GM12878 (cell line): ENCODE measurements at regions not wholly inside any gene's neighbourhood (a gene's known extent, or its start where the extent isn't known, plus 50 kb on each side); places are given as distances from the start of the nearest gene placed in this dataset.

Experiments used
- ATAC-seq: fragments of 200-7000 bp; cut with Tn5 transposase; 3 replicates; pipeline ENCODE4 v1.9.1; 2020; ENCODE audit warnings: mild to moderate bottlenecking, moderate library complexity
- BruUV-seq: library from RNA; stranded (reverse); fragments of 400-500 nt; replicated peaks from 2 replicates; lab custom pipeline; 2021; lab: Mats Ljungman, UMichigan
- CTCF ChIA-PET: fragments of 300-600 bp; sonication (Branson Sonifier 250); formaldehyde crosslinking; extraction: SDS; loops from one replicate; lab custom pipeline; 2021; ENCODE audit warnings: inconsistent platforms; lab: Yijun Ruan, JAX
- POLR2A ChIA-PET: fragments of 350-600 bp; formaldehyde crosslinking; extraction: SDS; loops from one replicate; lab custom pipeline; 2021; ENCODE audit warnings: inconsistent platforms; lab: Charles Lee
- RAD21 ChIA-PET: fragments of 300-600 bp; sonication (Branson Sonifier 250); formaldehyde crosslinking; loops from one replicate; lab custom pipeline; 2023; ENCODE audit warnings: antibody characterized with exemption; ENCODE audit not compliant: unreplicated experiment; lab: Charles Lee
- SMC1A ChIA-PET: fragments of 300-600 bp; sonication (Branson Sonifier 250); formaldehyde crosslinking; loops from one replicate; lab custom pipeline; 2023; ENCODE audit not compliant: unreplicated experiment, uncharacterized antibody; lab: Charles Lee
- DNase-seq: peaks from one replicate; pipeline ENCODE4 v3.0.0-alpha.2; 2011; ENCODE audit warnings: low read depth, low spot score
- FAIRE-seq: peaks from 3 replicates; lab custom pipeline; 2011; peaks lifted over from hg19 to GRCh38; lab: Jason Lieb, UNC
- H2AFZ ChIP-seq: 2 replicates; pipeline ENCODE4 v1.6.0; 2011; ENCODE audit warnings: low read depth, low read length, control low read depth; ENCODE audit not compliant: control insufficient read depth
- H3K27ac ChIP-seq: 2 replicates; pipeline ENCODE4 v1.5.1; 2011; ENCODE audit warnings: control low read depth; ENCODE audit not compliant: control insufficient read depth, insufficient read depth
- H3K27me3 ChIP-seq, 2 experiments: replicated peaks in 1 of 2; 2 replicates each; pipeline versions ENCODE4 v1.6.0 to v1.6.1; 2011; ENCODE audit warnings: low read length in 1 of 2; ENCODE audit not compliant: control insufficient read depth in 2 of 2, insufficient read depth in 2 of 2
- H3K36me3 ChIP-seq, 2 experiments: 2 replicates each; pipeline ENCODE4 v1.5.1; 2011; ENCODE audit warnings: low read length in 1 of 2; ENCODE audit not compliant: control insufficient read depth in 2 of 2, insufficient read depth in 2 of 2
- H3K4me1 ChIP-seq: 2 replicates; pipeline ENCODE4 v1.6.1; 2011; ENCODE audit warnings: mild to moderate bottlenecking, low read length, moderate library complexity, mixed read lengths; ENCODE audit not compliant: control insufficient read depth, insufficient read depth
- H3K4me2 ChIP-seq: 2 replicates; pipeline ENCODE4 v1.6.0; 2011; ENCODE audit warnings: control low read depth; ENCODE audit not compliant: control insufficient read depth, insufficient read depth
- H3K4me3 ChIP-seq: fragments of 200-600 bp; sonication (generic); 2 replicates; pipeline ENCODE4 v1.5.1; 2016
- H3K79me2 ChIP-seq: 2 replicates; pipeline ENCODE4 v1.6.0; 2011; ENCODE audit warnings: low read length; ENCODE audit not compliant: control insufficient read depth, insufficient read depth
- H3K9ac ChIP-seq: 2 replicates; pipeline ENCODE4 v1.8.0; 2011; ENCODE audit warnings: low read length, control low read depth, mixed read lengths; ENCODE audit not compliant: control insufficient read depth, insufficient read depth
- H3K9me3 ChIP-seq: replicated peaks from 3 replicates; pipeline ENCODE4 v1.5.1; 2011; ENCODE audit warnings: mild to moderate bottlenecking, low read length; ENCODE audit not compliant: control insufficient read depth, insufficient read depth
- H4K20me1 ChIP-seq: 2 replicates; pipeline ENCODE4 v1.6.0; 2011; ENCODE audit not compliant: control insufficient read depth, insufficient read depth
- HCFC1 ChIP-seq: fragments of 150-350 bp; IDR thresholded peaks from 2 replicates; pipeline ENCODE4 v1.6.1; 2014; ENCODE audit warnings: low read length
- RB1 ChIP-seq: fragments of 450-650 bp; formaldehyde crosslinking; IDR thresholded peaks from 2 replicates; pipeline ENCODE4 v1.6.1; 2017; ENCODE audit warnings: mild to moderate bottlenecking, borderline replicate concordance
- STAT1 ChIP-seq: fragments of 450-650 bp; conservative IDR thresholded peaks from 2 replicates; pipeline ENCODE4 v1.6.1; 2014; ENCODE audit warnings: antibody characterized with exemption, mild to moderate bottlenecking
- ZNF24 ChIP-seq: fragments of 450-650 bp; IDR thresholded peaks from 2 replicates; pipeline ENCODE4 v1.6.1; 2017; ENCODE audit warnings: antibody characterized with exemption, mild to moderate bottlenecking
- WGBS: methylation state at CpG from one replicate; pipeline ENCODE4 v1.1.6; 2016; ENCODE audit warnings: low lambda C conversion rate; ENCODE audit not compliant: insufficient replicate concordance, insufficient coverage; ENCODE audit errors: missing lambda C conversion rate; 5-methylcytosine and 5-hydroxymethylcytosine counted together
- in situ Hi-C: fragments of 300-500 bp; cut with MboI; formaldehyde crosslinking; loops from 9 replicates; pipeline ENCODE4 v1.14.3; 2018; ENCODE audit warnings: mixed read lengths
- intact Hi-C: fragments of 100-400 bp; cut with micrococcal nuclease; formaldehyde crosslinking; loops from one replicate; pipeline ENCODE4 v1.14.2; 2022; ENCODE audit not compliant: unreplicated experiment
- TF ChIP-seq, protein P1 (sequence below): IDR thresholded peaks from 2 replicates; pipeline ENCODE4 v1.6.1; 2011; ENCODE audit warnings: borderline replicate concordance, low read depth, mild to moderate bottlenecking, moderate library complexity, mixed read lengths, low read length; ENCODE audit not compliant: insufficient read depth; ENCODE audit errors: extremely low read length
- TF ChIP-seq, protein P2 (sequence below): IDR thresholded peaks from 2 replicates; pipeline ENCODE4 v1.6.1; 2012; ENCODE audit warnings: low read depth, low read length, improper control_type of control experiment

DNA sequence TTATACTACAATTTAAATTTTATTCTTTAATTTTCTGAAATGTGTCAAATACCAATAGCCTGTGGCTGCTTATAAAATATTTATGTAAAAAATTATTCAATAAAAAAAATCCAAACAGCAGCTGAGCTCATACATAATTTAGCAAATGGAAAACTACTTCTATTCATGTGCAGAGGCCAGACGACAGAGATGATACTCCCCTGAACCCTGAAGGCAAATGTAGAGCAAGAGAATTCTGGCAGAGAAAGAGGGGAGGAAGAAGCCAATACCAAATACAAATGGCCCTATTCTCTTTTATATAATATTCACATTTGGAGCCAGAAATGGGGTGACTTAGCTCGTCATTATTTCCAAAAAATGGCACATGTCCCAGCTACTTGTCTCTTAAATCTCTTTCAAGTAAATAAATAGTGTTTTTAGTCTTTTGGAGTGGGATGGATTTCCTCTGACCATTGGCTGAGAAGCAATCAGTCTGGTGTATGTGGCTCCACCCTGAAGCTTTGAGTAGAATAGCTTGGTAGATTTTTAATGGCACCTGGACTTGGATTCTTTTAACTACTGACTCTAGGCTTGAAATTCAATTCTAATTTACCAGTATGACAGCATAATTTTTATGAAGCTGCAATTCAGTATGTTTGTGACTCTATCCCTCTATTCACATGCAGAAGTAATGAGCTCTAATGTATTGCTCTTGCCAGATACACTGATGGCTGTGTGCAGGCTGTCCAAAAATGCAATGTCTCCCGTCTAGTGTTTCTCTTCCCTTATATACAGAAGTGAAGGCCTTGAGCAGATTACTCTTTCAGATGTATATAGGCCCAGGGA lies 113.4 kb upstream of the SCAF11 start (continued):
- TF ChIP-seq, protein P1, sequence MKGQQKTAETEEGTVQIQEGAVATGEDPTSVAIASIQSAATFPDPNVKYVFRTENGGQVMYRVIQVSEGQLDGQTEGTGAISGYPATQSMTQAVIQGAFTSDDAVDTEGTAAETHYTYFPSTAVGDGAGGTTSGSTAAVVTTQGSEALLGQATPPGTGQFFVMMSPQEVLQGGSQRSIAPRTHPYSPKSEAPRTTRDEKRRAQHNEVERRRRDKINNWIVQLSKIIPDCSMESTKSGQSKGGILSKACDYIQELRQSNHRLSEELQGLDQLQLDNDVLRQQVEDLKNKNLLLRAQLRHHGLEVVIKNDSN, result no peak
- TF ChIP-seq ZNF24, result no peak
- TF ChIP-seq, protein P2, sequence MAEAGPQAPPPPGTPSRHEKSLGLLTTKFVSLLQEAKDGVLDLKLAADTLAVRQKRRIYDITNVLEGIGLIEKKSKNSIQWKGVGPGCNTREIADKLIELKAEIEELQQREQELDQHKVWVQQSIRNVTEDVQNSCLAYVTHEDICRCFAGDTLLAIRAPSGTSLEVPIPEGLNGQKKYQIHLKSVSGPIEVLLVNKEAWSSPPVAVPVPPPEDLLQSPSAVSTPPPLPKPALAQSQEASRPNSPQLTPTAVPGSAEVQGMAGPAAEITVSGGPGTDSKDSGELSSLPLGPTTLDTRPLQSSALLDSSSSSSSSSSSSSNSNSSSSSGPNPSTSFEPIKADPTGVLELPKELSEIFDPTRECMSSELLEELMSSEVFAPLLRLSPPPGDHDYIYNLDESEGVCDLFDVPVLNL, result no peak

DNA sequence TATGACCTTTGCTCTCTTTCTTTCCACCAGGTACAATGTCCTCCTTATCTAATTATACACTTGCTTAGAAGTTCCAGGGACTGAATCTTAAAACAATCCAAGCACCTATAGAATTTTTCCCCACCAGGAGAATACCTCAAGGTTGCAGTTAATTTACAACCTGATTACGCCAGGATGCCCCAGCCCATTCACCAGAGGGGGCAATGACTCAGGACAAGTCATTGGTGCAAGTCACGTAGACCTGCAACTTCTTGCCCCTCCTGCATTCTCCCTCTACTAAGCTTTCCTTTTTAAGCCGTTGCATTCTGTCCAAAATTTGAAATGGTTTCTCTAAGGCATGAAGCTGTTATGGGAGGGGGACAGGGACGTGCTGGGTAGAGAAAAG lies 111.1 kb upstream of the SCAF11 start:
- in situ Hi-C loops, result no loop called here
- H3K9me3 ChIP-seq, result no peaks in the 10 kb centered on the region; the same call in 2 of the 3 replicates
- intact Hi-C loops, result no loop called here
- no peaks in the 10 kb centered on the region for H3K27me3 ChIP-seq
- WGBS, result 7% methylated on average over 4 of the region's 4 CpGs
- no peak for DNase-seq
- SMC1A ChIA-PET, result interaction anchor here (1.4 kb wide), 1 partner anchor 10 kb away, joined by 3 read pairs; no protein-coding TSS in a partner anchor
- H3K9ac ChIP-seq, result no peak overlapping the region
- no peaks in the 10 kb centered on the region for H3K36me3 ChIP-seq
- H3K4me1 ChIP-seq, result no peaks in the 10 kb centered on the region
- no peak for ATAC-seq
- H3K27ac ChIP-seq, result no peak overlapping the region
- TF ChIP-seq HCFC1 (no peak), RB1 (no peak), STAT1 (no peak)
- POLR2A ChIA-PET, result no interaction called here
- H3K4me2 ChIP-seq, result no peak overlapping the region
- no peak overlapping the region for H2AFZ ChIP-seq
- H4K20me1 ChIP-seq, result no peaks in the 10 kb centered on the region
- H3K4me3 ChIP-seq, result no peak overlapping the region
- BruUV-seq, result no TSS peak
- RAD21 ChIA-PET, result no interaction called here
- FAIRE-seq, result no peak
- CTCF ChIA-PET, result no interaction called here
- no peaks in the 10 kb centered on the region for H3K79me2 ChIP-seq
